ENCODE measurements at regions not wholly inside any gene's neighbourhood (a gene's known extent, or its start where the extent isn't known, plus 50 kb on each side); places are given as distances from the start of the nearest gene placed in this dataset.

- DNase-seq (ENCODE audit: extremely low read depth, low read depth): no peak
- H3K4me3 ChIP-seq (replicated peaks; ENCODE audit: low read depth, low read length): no peak overlapping the region
- TF ChIP-seq CTCF (IDR thresholded peaks at IDR 0.05; ENCODE audit: low read depth, low read length, missing control alignments): no peak
Measured at GRCh38 chr16:86338403-86339115, 171.8 kb upstream of the FOXF1 start.

GRCh38 chr16:86342161-86342834 is 168.0 kb upstream of the FOXF1 start:
- H3K4me3 ChIP-seq (replicated peaks; ENCODE audit: low read depth, low read length): no peak overlapping the region
- DNase-seq (ENCODE audit: extremely low read depth, low read depth): no peak
- no peak for TF ChIP-seq CTCF (IDR thresholded peaks at IDR 0.05; ENCODE audit: low read depth, low read length, missing control alignments)

- TF ChIP-seq CTCF (IDR thresholded peaks at IDR 0.05; ENCODE audit: low read depth, low read length, missing control alignments): no peak
- no peak for DNase-seq (ENCODE audit: extremely low read depth, low read depth)
- H3K4me3 ChIP-seq (replicated peaks; ENCODE audit: low read depth, low read length): no peak overlapping the region
Measured at GRCh38 chr16:86343027-86343795, 167.1 kb upstream of the FOXF1 start.

- DNase-seq (ENCODE audit: extremely low read depth, low read depth): no peak
- H3K4me3 ChIP-seq (replicated peaks; ENCODE audit: low read depth, low read length): no peak overlapping the region
- TF ChIP-seq CTCF (IDR thresholded peaks at IDR 0.05; ENCODE audit: low read depth, low read length, missing control alignments): no peak
Measured at GRCh38 chr16:86343796-86344585, 166.3 kb upstream of the FOXF1 start.

GRCh38 chr16:86344586-86344871 is 165.8 kb upstream of the FOXF1 start:
- no peak for TF ChIP-seq CTCF (IDR thresholded peaks at IDR 0.05; ENCODE audit: low read depth, low read length, missing control alignments)
- H3K4me3 ChIP-seq (replicated peaks; ENCODE audit: low read depth, low read length): no peak overlapping the region

GRCh38 chr16:86344881-86345280 is 165.4 kb upstream of the FOXF1 start:
- no peak overlapping the region for H3K4me3 ChIP-seq (replicated peaks; ENCODE audit: low read depth, low read length)
- TF ChIP-seq CTCF (IDR thresholded peaks at IDR 0.05; ENCODE audit: low read depth, low read length, missing control alignments): no peak
- DNase-seq (ENCODE audit: extremely low read depth, low read depth): no peak

More at GRCh38 chr16:86344586-86344871, 165.8 kb upstream of the FOXF1 start:
- no peak for DNase-seq (ENCODE audit: extremely low read depth, low read depth)
